Gastrocnemius medialis (tissue), 4 donors: ENCODE measurements at regions not wholly inside any gene's neighbourhood (a gene's known extent, or its start where the extent isn't known, plus 50 kb on each side); places are given as distances from the start of the nearest gene placed in this dataset.

ENCODE experiments used
- POLR2A ChIP-seq, 2 donors: fragments of 450-650 bp; IDR thresholded peaks; one replicate each; pipeline ENCODE4 v1.6.1; 2017; ENCODE audit warnings: antibody characterized with exemption in 2 of 2, mild to moderate bottlenecking in 2 of 2, moderate library complexity in 2 of 2
- TF ChIP-seq, protein P1 (sequence below), 5 experiments: fragments of 450-650 bp in 3 of 5; fragments of 200-600 bp in 2 of 5; sonication (generic) in 2 of 5; IDR thresholded peaks in 4 of 5; conservative IDR thresholded peaks in 1 of 5; 1 replicate in 4 of 5; 2 replicates in 1 of 5; pipeline ENCODE4 v1.5.1; 2016 to 2019; ENCODE audit warnings: antibody characterized with exemption in 5 of 5, mild to moderate bottlenecking in 3 of 5, moderate library complexity in 3 of 5

- TF ChIP-seq, protein P1, sequence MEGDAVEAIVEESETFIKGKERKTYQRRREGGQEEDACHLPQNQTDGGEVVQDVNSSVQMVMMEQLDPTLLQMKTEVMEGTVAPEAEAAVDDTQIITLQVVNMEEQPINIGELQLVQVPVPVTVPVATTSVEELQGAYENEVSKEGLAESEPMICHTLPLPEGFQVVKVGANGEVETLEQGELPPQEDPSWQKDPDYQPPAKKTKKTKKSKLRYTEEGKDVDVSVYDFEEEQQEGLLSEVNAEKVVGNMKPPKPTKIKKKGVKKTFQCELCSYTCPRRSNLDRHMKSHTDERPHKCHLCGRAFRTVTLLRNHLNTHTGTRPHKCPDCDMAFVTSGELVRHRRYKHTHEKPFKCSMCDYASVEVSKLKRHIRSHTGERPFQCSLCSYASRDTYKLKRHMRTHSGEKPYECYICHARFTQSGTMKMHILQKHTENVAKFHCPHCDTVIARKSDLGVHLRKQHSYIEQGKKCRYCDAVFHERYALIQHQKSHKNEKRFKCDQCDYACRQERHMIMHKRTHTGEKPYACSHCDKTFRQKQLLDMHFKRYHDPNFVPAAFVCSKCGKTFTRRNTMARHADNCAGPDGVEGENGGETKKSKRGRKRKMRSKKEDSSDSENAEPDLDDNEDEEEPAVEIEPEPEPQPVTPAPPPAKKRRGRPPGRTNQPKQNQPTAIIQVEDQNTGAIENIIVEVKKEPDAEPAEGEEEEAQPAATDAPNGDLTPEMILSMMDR (IDR thresholded peaks at IDR 0.05 in 4 of 5, conservative IDR thresholded peaks at IDR 0.05 in 1 of 5), result no peak
- no peak for TF ChIP-seq POLR2A (IDR thresholded peaks at IDR 0.05)
These were observed 304.0 kb downstream of the RRAGC start for GRCh38 chr1:38555594-38555993.
